HEK293 (cell line): ENCODE measurements at regions not wholly inside any gene's neighbourhood (a gene's known extent, or its start where the extent isn't known, plus 50 kb on each side); places are given as distances from the start of the nearest gene placed in this dataset.

ENCODE experiments used
- CTCF ChIA-PET: fragments of 350-600 bp; formaldehyde crosslinking; extraction: SDS; loops from one replicate; lab custom pipeline; 2021; ENCODE audit warnings: antibody characterized with exemption; lab: Yijun Ruan, JAX
- POLR2A ChIA-PET: fragments of 300-600 bp; formaldehyde crosslinking; extraction: SDS; loops from one replicate; lab custom pipeline; 2020; ENCODE audit warnings: antibody characterized with exemption, inconsistent platforms; lab: Yijun Ruan, JAX
- H3K27ac ChIP-seq: fragments of 200-500 bp; sonication (Bioruptor generic); 2 replicates; pipeline ENCODE4 v1.5.1; 2014; ENCODE audit warnings: low read depth, low read length, control low read depth, inconsistent platforms; ENCODE audit errors: extremely low read depth
- H3K36me3 ChIP-seq, 2 experiments: fragments of 200-500 bp in 1 of 2; sonication (Bioruptor generic) in 1 of 2; 1 replicate in 1 of 2; 2 replicates in 1 of 2; pipeline ENCODE4 v1.5.1; 2014 to 2017; ENCODE audit warnings: inconsistent platforms in 2 of 2, low read length in 2 of 2; ENCODE audit not compliant: control insufficient read depth in 2 of 2, insufficient read depth in 1 of 2
- H3K4me1 ChIP-seq: fragments of 200-500 bp; sonication (Bioruptor generic); 2 replicates; pipeline ENCODE4 v1.5.1; 2014; ENCODE audit warnings: mild to moderate bottlenecking, low read length, inconsistent platforms; ENCODE audit not compliant: control insufficient read depth, insufficient read depth
- H3K4me3 ChIP-seq: 2 replicates; pipeline ENCODE4 v1.5.1; 2011; ENCODE audit warnings: low read depth, mild to moderate bottlenecking, control low read depth, low read length, moderate library complexity
- H3K9me3 ChIP-seq: fragments of 200-500 bp; sonication (Bioruptor generic); 2 replicates; pipeline ENCODE4 v1.5.1; 2014; ENCODE audit warnings: low read depth, low read length, inconsistent platforms; ENCODE audit not compliant: control insufficient read depth, insufficient read depth
- HOXA7 ChIP-seq: sonication (generic); formaldehyde crosslinking; IDR thresholded peaks from 2 replicates; pipeline ENCODE4 v1.8.1; 2022; ENCODE audit warnings: missing genetic modification reagents, borderline replicate concordance
- HOXC10 ChIP-seq: sonication (generic); formaldehyde crosslinking; IDR thresholded peaks from 2 replicates; pipeline ENCODE4 v1.8.1; 2023; ENCODE audit warnings: mild to moderate bottlenecking, missing genetic modification reagents
- KLF8 ChIP-seq: fragments of 450-650 bp; formaldehyde crosslinking; IDR thresholded peaks from 2 replicates; pipeline ENCODE4 v1.5.1; 2016; ENCODE audit warnings: missing biosample characterization, missing genetic modification characterization
- WT1 ChIP-seq: fragments of 450-650 bp; formaldehyde crosslinking; IDR thresholded peaks from 2 replicates; pipeline ENCODE4 v1.5.1; 2016; ENCODE audit warnings: missing biosample characterization, missing genetic modification characterization
- ZBTB21 ChIP-seq: fragments of 450-650 bp; formaldehyde crosslinking; IDR thresholded peaks from 2 replicates; pipeline ENCODE4 v1.5.1; 2017; ENCODE audit warnings: missing biosample characterization, missing genetic modification characterization
- ZBTB48 ChIP-seq: fragments of 450-650 bp; formaldehyde crosslinking; IDR thresholded peaks from 2 replicates; pipeline ENCODE4 v1.5.1; 2016; ENCODE audit warnings: missing biosample characterization, missing genetic modification characterization
- ZBTB8A ChIP-seq: fragments of 450-650 bp; formaldehyde crosslinking; IDR thresholded peaks from 2 replicates; pipeline ENCODE4 v1.5.1; 2016; ENCODE audit warnings: missing biosample characterization, missing genetic modification characterization
- ZFP41 ChIP-seq: fragments of 450-650 bp; formaldehyde crosslinking; IDR thresholded peaks from 2 replicates; pipeline ENCODE4 v1.5.1; 2016; ENCODE audit warnings: missing biosample characterization, missing genetic modification characterization, borderline replicate concordance
- ZNF132 ChIP-seq: fragments of 450-650 bp; formaldehyde crosslinking; IDR thresholded peaks from 2 replicates; pipeline ENCODE4 v1.5.1; 2017; ENCODE audit warnings: missing biosample characterization, missing genetic modification characterization, borderline replicate concordance
- ZNF133 ChIP-seq: fragments of 450-650 bp; formaldehyde crosslinking; IDR thresholded peaks from 2 replicates; pipeline ENCODE4 v1.5.1; 2016; ENCODE audit warnings: missing biosample characterization, missing genetic modification characterization
- ZNF324 ChIP-seq: fragments of 450-650 bp; formaldehyde crosslinking; IDR thresholded peaks from 2 replicates; pipeline ENCODE4 v1.5.1; 2016; ENCODE audit warnings: missing biosample characterization, missing genetic modification characterization
- ZNF514 ChIP-seq: fragments of 450-650 bp; formaldehyde crosslinking; IDR thresholded peaks from 2 replicates; pipeline ENCODE4 v1.5.1; 2016; ENCODE audit warnings: missing biosample characterization, missing genetic modification characterization
- ZNF571 ChIP-seq: fragments of 450-650 bp; formaldehyde crosslinking; IDR thresholded peaks from 2 replicates; pipeline ENCODE4 v1.5.0; 2017; ENCODE audit warnings: missing biosample characterization, missing genetic modification characterization
- ZNF76 ChIP-seq: fragments of 450-650 bp; formaldehyde crosslinking; IDR thresholded peaks from 2 replicates; pipeline ENCODE4; 2016; ENCODE audit warnings: low read depth, missing biosample characterization, missing genetic modification characterization, borderline replicate concordance
- ZNF792 ChIP-seq: fragments of 450-650 bp; formaldehyde crosslinking; IDR thresholded peaks from 2 replicates; pipeline ENCODE4 v1.5.1; 2016; ENCODE audit warnings: missing biosample characterization, missing genetic modification characterization
- ZNF830 ChIP-seq: fragments of 450-650 bp; IDR thresholded peaks from 2 replicates; pipeline ENCODE4 v1.5.0; 2018; ENCODE audit warnings: missing biosample characterization, missing genetic modification characterization, low read depth, mild to moderate bottlenecking, moderate library complexity
- ZSCAN23 ChIP-seq: fragments of 450-650 bp; formaldehyde crosslinking; IDR thresholded peaks from 2 replicates; pipeline ENCODE4 v1.5.1; 2016; ENCODE audit warnings: missing biosample characterization, missing genetic modification characterization
- TF ChIP-seq, protein P1 (sequence below): fragments of 450-650 bp; formaldehyde crosslinking; IDR thresholded peaks from 2 replicates; pipeline ENCODE4 v1.5.1; 2016; ENCODE audit warnings: missing biosample characterization, missing genetic modification characterization
- TF ChIP-seq, protein P2 (sequence below): fragments of 450-650 bp; formaldehyde crosslinking; IDR thresholded peaks from 2 replicates; pipeline ENCODE4 v1.5.1; 2016; ENCODE audit warnings: missing biosample characterization, missing genetic modification characterization
- TF ChIP-seq, protein P3 (sequence below): fragments of 450-650 bp; formaldehyde crosslinking; IDR thresholded peaks from 2 replicates; pipeline ENCODE4; 2016; ENCODE audit warnings: missing biosample characterization, missing genetic modification characterization
- TF ChIP-seq, protein P4 (sequence below): fragments of 450-650 bp; formaldehyde crosslinking; IDR thresholded peaks from 2 replicates; pipeline ENCODE4 v1.5.1; 2016; ENCODE audit warnings: missing biosample characterization, missing genetic modification characterization
- TF ChIP-seq, protein P5 (sequence below): fragments of 450-650 bp; formaldehyde crosslinking; IDR thresholded peaks from 2 replicates; pipeline ENCODE4 v1.5.1; 2017; ENCODE audit warnings: missing biosample characterization, mild to moderate bottlenecking, missing genetic modification characterization, moderate library complexity
- TF ChIP-seq, protein P6 (sequence below): fragments of 450-650 bp; formaldehyde crosslinking; IDR thresholded peaks from 2 replicates; pipeline ENCODE4 v1.5.1; 2016; ENCODE audit warnings: missing biosample characterization, missing genetic modification characterization

DNA sequence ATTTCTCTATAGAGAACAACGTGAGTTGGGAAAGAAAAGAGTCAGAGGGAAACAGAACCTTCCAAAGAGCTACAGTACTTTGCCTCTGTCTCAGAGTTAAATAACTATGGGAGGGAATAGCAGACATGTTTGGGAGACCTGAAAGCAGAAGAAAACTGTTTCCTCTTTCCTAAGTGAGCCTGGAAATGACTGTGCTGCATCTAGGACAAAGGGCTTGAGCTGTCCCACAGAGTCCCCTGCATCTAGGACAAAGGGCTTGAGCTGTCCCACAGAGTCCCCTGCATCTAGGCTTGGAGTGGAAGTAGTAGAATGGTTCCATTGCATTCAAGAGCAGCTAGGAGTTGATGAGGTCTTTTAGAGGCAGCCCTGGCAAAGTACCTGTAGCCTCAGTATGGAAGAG, 149.7 kb downstream of the DKK1 start:
- Histone ChIP-seq H3K9me3 (no peaks in the 10 kb centered on the region), H3K27ac (no peak overlapping the region), H3K4me1 (no peaks in the 10 kb centered on the region), H3K4me3 (no peak overlapping the region), H3K36me3 (no peaks in the 10 kb centered on the region)
- ChIA-PET CTCF (interaction anchor here (1.1 to 1.3 kb wide), 3 partner anchors 24 to 103 kb away, joined by 3 read pairs; no protein-coding TSS in a partner anchor), POLR2A (no interaction called here)
- TF ChIP-seq ZNF133 (tag by site-specific recombination): no peak
- no peak for TF ChIP-seq HOXC10 (CRISPR knock-in tag)
- TF ChIP-seq, protein P1, sequence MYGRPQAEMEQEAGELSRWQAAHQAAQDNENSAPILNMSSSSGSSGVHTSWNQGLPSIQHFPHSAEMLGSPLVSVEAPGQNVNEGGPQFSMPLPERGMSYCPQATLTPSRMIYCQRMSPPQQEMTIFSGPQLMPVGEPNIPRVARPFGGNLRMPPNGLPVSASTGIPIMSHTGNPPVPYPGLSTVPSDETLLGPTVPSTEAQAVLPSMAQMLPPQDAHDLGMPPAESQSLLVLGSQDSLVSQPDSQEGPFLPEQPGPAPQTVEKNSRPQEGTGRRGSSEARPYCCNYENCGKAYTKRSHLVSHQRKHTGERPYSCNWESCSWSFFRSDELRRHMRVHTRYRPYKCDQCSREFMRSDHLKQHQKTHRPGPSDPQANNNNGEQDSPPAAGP (tag by site-specific recombination): no peak
- TF ChIP-seq, protein P2, sequence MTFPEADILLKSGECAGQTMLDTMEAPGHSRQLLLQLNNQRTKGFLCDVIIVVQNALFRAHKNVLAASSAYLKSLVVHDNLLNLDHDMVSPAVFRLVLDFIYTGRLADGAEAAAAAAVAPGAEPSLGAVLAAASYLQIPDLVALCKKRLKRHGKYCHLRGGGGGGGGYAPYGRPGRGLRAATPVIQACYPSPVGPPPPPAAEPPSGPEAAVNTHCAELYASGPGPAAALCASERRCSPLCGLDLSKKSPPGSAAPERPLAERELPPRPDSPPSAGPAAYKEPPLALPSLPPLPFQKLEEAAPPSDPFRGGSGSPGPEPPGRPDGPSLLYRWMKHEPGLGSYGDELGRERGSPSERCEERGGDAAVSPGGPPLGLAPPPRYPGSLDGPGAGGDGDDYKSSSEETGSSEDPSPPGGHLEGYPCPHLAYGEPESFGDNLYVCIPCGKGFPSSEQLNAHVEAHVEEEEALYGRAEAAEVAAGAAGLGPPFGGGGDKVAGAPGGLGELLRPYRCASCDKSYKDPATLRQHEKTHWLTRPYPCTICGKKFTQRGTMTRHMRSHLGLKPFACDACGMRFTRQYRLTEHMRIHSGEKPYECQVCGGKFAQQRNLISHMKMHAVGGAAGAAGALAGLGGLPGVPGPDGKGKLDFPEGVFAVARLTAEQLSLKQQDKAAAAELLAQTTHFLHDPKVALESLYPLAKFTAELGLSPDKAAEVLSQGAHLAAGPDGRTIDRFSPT (tag by site-specific recombination): no peak
- no peak for TF ChIP-seq ZBTB8A (tag by site-specific recombination)
- no peak for TF ChIP-seq WT1 (tag by site-specific recombination)
- TF ChIP-seq, protein P3, sequence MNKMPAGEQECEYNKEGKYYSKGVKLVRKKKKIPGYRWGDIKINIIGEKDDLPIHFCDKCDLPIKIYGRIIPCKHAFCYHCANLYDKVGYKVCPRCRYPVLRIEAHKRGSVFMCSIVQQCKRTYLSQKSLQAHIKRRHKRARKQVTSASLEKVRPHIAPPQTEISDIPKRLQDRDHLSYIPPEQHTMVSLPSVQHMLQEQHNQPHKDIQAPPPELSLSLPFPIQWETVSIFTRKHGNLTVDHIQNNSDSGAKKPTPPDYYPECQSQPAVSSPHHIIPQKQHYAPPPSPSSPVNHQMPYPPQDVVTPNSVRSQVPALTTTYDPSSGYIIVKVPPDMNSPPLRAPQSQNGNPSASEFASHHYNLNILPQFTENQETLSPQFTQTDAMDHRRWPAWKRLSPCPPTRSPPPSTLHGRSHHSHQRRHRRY (tag by site-specific recombination): no peak
- TF ChIP-seq, protein P4, sequence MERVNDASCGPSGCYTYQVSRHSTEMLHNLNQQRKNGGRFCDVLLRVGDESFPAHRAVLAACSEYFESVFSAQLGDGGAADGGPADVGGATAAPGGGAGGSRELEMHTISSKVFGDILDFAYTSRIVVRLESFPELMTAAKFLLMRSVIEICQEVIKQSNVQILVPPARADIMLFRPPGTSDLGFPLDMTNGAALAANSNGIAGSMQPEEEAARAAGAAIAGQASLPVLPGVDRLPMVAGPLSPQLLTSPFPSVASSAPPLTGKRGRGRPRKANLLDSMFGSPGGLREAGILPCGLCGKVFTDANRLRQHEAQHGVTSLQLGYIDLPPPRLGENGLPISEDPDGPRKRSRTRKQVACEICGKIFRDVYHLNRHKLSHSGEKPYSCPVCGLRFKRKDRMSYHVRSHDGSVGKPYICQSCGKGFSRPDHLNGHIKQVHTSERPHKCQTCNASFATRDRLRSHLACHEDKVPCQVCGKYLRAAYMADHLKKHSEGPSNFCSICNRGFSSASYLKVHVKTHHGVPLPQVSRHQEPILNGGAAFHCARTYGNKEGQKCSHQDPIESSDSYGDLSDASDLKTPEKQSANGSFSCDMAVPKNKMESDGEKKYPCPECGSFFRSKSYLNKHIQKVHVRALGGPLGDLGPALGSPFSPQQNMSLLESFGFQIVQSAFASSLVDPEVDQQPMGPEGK: no peak
- no peak for TF ChIP-seq KLF8 (tag by site-specific recombination)
- TF ChIP-seq ZFP41: no peak
- no peak for TF ChIP-seq ZNF324 (tag by site-specific recombination)
- no peak for TF ChIP-seq ZNF514 (tag by site-specific recombination)
- no peak for TF ChIP-seq ZBTB21 (tag by site-specific recombination)

DNA sequence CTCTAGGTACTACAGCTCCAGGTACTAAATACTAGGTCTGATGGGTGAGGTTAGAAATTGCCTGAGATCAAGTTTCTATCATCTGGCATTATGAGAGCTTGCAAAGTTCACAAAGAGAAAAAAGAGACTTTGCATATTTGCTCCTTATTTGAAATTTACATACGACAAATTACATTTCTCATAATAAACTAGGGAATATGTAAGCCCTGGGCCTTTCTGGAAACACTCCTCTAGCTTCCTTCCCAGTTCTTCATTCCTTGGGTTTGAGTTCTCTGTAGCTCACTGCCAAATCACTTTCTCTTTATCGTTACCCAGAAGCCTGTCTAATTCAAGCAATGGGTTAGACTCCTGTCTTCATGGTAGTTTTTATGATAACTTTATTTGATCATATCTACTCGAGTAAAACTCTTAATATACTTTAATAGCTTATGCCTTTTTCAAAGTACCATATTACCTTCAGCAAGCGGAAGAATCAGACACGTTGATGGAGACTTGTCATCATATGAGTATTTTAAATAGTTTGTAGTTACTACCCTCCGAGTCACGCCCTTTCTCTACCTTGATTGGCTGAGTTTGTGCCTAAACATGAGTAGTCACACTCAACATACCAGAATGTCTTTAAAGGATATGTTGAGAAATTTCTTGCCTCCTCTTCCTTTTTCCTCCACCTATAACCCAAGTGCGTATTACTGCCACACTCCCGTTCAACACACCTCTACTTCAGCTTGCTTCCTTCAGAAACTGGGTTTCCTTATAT, 150.5 kb downstream of the DKK1 start:
- H3K9me3 ChIP-seq: no peaks in the 10 kb centered on the region
- H3K36me3 ChIP-seq: no peaks in the 10 kb centered on the region
- H3K4me1 ChIP-seq: no peaks in the 10 kb centered on the region
- H3K27ac ChIP-seq: no peak overlapping the region
- no peak overlapping the region for H3K4me3 ChIP-seq
- ChIA-PET CTCF (interaction anchor here (1.1 to 1.3 kb wide), 3 partner anchors 24 to 102 kb away, joined by 3 read pairs; no protein-coding TSS in a partner anchor), POLR2A (no interaction called here)
- TF ChIP-seq HOXA7 (CRISPR knock-in tag): no peak
- no peak for TF ChIP-seq ZNF571 (tag by site-specific recombination)
- TF ChIP-seq ZNF830 (tag by site-specific recombination): no peak
- TF ChIP-seq, protein P5, sequence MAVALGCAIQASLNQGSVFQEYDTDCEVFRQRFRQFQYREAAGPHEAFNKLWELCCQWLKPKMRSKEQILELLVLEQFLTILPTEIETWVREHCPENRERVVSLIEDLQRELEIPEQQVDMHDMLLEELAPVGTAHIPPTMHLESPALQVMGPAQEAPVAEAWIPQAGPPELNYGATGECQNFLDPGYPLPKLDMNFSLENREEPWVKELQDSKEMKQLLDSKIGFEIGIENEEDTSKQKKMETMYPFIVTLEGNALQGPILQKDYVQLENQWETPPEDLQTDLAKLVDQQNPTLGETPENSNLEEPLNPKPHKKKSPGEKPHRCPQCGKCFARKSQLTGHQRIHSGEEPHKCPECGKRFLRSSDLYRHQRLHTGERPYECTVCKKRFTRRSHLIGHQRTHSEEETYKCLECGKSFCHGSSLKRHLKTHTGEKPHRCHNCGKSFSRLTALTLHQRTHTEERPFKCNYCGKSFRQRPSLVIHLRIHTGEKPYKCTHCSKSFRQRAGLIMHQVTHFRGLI (tag by site-specific recombination): no peak
- TF ChIP-seq, protein P3 (tag by site-specific recombination): no peak
- TF ChIP-seq ZNF792 (tag by site-specific recombination): no peak
- no peak for TF ChIP-seq ZBTB48 (tag by site-specific recombination)
- TF ChIP-seq ZSCAN23 (tag by site-specific recombination): no peak
- TF ChIP-seq, protein P6, sequence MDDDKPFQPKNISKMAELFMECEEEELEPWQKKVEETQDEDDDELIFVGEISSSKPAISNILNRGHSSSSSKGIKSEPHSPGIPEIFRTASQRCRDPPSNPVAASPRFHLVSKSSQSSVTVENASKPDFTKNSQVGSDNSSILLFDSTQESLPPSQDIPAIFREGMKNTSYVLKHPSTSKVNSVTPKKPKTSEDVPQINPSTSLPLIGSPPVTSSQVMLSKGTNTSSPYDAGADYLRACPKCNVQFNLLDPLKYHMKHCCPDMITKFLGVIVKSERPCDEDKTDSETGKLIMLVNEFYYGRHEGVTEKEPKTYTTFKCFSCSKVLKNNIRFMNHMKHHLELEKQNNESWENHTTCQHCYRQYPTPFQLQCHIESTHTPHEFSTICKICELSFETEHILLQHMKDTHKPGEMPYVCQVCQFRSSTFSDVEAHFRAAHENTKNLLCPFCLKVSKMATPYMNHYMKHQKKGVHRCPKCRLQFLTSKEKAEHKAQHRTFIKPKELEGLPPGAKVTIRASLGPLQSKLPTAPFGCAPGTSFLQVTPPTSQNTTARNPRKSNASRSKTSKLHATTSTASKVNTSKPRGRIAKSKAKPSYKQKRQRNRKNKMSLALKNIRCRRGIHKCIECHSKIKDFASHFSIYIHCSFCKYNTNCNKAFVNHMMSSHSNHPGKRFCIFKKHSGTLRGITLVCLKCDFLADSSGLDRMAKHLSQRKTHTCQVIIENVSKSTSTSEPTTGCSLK (tag by site-specific recombination): no peak
- TF ChIP-seq ZNF76 (tag by site-specific recombination): no peak
- TF ChIP-seq ZNF132 (tag by site-specific recombination): no peak
